ENCODE measurements at regions not wholly inside any gene's neighbourhood (a gene's known extent, or its start where the extent isn't known, plus 50 kb on each side); places are given as distances from the start of the nearest gene placed in this dataset.
"Not testable (repeated sequence)": the region's sequence is repeated elsewhere in the genome, so short reads cannot be mapped to it uniquely, and the experiment has no call there.

DNA sequence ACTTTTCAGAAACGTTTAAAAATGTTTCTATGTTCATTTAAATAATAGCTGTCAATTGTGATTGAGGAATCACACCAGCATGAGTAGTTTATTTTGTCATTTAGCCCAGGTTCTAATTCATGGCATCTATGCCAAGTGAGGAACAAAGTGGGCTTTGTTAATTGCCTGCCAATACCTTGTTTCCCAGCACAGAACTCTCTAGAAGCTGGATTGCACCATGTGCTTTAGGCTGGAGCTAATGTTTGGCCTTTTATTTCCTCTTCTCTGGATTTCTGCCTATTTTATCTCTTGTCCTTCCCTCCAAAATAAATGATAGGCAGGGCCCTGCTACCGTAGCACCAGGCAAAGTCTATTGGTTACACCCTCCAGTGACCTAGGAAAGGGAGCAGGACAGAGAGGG, 109.9 kb upstream of the ITGB1 start:
- no peak for DNase-seq (ENCODE audit: low spot score)

DNA sequence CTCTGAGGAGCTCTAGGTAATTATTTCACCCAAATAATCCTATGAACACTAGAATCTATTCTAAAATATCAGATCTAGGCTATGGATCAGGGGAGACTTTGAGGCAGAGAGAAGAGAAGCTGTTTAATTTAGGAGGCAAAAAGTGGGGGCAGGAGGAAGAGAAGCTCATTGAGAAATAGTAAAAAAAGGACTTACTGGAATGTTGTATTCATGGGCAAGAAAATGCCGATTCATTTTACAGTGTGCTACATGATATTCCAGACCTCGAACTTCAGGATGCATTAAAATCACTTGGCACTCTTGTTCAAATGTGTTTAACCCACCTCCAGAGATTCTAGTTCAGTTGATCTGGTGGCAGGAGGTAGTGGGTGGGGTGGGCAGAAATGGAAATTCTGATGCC, 109.5 kb upstream of the ITGB1 start:
- no peak for DNase-seq (ENCODE audit: low spot score)

DNA sequence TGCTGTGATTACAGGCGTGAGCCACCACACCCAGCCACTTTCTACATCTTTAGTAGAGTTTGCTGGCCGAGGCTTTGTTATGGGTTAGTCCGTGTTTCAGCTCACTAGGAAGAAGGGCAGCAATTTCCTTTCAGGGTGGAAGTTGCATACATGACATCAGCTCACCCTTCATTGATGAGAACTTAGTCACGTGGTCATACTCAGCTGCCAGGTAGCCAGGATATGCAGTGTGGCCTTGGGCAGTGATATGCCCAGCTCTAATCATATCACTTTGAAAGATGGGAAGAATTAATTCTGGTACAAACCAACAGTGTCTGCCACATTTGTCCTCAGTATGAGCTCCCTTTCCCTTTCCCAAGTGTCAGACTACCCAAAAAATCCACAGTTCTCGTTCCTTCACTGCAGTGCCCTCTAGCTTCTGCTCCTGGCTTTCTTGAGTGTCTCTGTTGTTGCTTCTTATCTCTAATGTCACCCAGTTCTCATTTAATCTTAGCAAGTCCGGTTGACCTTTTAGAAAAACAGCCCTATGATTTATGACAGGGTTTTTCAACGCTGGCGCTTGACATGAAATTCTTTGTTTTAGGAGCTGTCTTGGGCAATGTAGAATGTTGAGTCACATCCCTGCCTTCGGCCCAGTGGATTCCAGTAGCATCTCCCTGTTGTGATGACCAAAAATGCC, 108.7 kb upstream of the ITGB1 start:
- DNase-seq (ENCODE audit: low spot score), result no peak

DNA sequence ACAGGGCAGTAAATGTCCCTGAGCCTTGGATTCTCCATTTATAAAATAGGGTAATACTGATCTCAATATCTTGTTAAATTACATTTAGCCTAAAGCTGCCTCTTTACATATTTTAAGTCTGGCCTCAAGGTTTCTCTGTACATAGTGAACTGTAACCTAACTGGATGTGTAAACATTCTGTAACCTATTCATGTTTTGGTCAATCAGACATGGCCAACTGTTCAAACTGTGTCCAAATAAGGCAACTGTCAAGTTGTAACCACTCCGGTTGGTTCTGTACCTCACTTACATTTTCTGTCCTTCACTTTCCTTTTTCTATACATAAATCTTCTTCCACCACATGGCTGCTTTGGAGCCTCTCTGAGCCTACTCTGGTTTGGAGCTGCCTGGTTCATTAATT, 107.1 kb upstream of the ITGB1 start:
- DNase-seq (ENCODE audit: low spot score), result no peak

DNA sequence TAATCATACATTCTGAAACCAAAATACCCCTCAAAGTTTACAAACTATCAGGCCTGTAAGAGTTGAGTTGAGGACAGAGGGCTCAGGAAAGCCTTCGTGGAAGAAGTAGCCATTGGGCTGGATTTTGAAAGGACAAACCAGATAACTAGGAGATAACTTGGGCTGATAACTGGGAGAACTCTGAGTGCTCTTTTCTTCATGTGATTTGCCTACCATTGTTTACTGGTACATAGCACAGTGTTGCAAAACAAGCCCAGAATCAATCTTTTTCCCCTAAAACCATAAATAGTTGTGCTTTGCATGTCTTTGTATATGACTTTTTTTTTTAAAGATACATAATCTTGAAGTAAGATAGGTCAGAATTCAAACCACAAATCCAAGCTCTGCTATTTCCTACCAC, 106.7 kb upstream of the ITGB1 start:
- DNase-seq (ENCODE audit: low spot score), result no peak

DNA sequence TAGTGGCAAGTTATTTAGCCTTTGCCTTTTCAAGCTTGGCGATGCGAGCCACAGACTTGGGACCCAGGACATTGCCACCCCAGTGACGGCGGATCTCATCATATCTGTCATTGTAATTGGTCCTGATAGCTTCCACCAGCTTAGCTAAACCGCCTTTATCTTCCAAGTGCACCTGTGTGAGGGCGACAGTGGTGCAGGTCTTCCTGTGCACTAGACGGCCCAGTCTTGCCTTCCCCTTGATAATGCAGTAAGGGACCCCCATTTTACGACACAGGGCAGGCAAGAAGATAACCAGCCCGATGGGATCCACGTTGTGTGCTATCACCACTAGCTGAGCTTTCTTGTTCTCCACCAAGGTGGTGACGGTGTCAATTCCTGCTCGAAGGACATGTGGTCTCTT, 99.6 kb upstream of the ITGB1 start:
- no peak for DNase-seq (ENCODE audit: low spot score)

DNA sequence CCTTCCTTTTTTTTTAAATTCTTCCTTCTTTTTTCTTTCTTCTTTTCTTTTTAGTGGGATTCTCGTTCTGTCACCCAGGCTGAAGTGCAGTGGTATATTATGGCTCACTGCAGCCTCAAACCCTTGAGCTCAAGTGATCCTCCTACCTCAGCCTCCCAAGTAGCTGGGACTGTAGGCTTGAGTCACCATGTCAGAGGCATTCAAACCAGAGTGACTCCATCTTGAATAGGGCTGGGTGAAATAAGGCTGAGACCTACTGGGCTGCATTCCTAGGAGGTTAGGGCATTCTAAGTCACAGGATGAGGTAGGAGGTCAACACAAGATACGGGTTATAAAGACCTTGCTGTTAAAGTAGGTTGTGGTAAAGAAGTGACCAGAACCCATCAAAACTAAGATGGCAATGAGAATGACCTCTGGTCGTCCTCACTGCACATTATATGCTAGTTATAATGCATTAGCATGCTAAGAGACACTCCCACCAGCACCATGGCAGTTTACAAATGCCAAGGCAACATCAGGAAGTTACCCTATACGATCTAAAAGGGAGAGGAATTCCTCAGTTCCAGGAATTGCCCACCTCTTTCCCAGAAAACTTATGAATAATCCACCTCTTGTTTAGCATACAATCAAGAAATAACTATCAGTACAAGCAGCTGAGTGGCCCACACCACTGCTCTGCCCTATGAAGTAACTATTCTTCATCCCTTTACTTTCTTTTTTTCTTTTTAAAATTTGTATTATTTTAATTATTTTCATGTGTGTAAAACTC, 99.0 kb upstream of the ITGB1 start:
- DNase-seq (ENCODE audit: low spot score), result no peak

DNA sequence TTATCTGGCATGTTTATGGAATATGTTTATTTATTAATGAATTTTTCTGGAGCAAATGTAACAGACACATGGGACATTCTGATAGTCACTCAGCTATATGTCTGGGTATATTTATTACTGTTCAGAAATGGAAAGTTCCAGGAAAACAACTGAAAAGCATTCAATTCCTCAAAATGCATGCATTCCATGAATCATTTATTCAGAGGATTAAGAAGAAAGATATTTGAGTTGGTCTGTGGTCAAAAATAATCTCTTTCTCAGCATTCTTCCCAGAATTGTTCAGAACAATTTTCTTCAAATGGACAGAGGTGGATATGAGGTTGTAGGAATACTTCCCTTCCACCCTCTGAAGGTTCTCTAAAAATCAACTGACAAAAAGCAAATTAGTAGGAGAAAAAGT, 97.6 kb upstream of the ITGB1 start:
- DNase-seq (ENCODE audit: low spot score), result no peak

DNA sequence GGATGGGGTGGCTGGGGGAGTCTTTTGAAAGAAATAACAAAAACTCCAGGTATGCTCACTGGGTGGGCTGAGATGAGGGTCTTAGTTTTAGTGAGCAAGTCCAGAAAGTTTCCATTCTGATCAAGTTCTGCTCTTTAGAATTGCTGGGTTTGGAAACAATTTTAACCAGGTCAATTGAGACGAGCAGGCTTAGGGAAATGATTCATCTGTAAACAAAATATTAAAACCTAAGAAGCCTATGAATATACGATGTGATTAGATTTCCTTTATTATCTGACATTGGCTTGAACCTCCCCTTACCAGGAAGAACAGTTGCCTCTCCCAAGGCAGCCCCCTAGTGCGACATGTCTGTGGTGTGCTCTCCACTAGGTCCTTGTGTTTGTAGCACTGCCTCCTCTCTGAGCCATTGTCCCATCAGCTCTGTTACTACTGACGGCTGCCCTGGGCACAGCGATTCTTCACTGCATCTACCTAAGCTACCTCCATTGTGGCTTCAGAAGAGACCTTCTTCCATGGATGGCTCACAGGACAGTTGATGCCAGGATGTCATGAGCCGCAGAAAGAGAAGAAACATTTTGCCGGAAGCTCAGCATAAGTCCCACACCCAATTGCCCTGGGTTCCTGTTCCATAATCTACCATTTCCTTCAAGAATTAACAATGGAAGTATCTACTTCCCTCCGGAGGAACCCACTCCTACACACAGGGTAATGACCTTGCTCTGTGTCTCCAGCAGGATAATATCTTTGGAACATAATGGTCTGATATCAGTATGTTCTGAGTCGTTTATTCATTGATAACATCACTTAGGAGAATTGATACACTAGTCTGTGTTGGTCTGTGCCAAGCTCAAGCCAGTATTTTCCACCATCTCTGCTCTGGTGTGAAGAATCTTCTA, 95.1 kb upstream of the ITGB1 start:
- no peak for DNase-seq (ENCODE audit: low spot score)

DNA sequence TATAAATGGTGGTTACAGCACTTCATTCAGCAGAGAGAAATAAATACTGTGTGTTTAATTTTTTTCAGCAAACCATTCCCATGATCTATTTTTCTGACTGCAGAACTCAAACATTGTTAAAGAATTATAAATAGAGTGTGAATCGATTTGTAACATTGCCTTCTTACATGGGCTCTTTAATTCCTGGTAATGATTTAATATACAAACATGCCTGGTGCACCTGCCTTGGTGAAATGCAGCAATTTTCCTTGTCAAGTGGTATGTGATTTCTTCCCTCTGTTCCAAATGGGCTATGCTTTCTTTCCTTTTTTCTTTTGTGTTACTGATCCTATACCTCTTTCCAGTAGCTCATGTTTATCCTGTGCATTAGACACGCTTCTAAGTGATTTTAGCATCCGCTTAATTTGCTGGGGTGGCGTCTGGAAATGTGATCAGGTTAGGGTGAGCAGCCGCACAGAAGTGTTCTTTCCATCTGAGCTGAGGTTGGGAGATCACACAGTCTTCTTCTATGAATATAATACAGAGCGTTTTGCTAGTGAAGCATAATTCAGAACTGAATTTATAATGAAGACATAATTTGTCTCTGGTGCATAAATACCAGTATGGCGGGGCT, 94.3 kb upstream of the ITGB1 start:
- no peak for DNase-seq (ENCODE audit: low spot score)

DNA sequence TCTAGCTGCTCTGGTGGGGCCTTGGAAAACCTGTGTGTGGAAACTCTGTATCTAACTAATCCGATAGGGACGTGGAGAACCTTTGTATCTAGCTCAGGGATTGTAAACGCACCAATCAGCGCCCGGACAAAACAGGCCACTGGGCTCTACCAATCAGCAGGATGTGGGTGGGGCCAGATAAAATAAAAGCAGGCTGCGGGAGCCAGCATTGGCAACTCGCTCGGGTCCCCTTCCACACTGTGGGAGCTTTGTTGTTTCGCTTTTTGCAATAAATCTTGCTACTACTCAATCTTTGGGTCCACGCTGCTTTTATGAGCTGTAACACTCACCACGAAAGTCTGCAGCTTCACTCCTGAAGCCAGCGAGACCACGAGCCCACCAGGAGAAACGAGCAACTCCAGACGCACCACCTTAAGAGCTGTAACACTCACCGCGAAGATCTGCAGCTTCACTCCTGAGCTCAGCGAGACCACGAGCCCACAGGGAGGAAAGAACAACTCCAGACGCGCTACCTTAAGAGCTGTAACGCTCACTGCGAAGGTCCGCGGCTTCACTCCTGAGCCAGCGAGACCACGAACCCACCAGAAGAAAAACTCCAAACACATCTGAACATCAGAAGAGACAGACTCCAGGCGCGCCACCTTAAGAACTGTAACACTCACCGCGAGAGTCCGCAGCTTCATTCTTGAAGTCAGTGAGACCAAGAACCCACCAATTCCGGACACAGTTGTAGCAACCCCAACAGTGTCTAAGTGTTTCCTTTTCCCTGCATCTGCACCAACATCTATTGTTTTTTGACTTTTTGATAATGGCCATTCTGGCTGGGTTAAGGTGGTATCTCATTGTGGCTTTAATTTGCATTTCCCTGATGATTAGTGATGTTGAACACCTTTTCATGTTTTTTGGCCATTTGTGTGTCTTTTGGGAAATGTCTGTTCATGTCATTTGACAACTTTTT, 92.2 kb upstream of the ITGB1 start:
- DNase-seq (ENCODE audit: low spot score), result not testable (repeated sequence)

DNA sequence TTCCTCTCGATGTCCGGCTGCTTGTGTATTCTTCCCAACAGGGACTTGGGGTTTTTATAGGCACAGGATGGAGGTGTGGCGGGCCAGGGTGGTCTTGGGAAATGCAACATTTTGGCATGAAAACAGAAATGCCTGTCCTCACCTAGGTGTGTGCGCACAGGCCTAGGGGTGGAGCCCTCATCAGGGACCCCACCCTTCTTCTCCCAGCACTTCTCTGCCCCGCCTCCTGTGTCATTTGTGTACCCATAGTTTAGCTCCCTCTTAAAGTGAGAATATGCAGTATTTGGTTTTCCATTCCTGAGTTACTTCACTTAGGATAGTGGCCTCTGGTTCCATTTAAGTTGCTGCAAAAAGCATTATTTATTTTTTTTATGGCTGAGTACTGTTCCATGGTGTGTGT, 90.2 kb upstream of the ITGB1 start:
- no peak for DNase-seq (ENCODE audit: low spot score)

DNA sequence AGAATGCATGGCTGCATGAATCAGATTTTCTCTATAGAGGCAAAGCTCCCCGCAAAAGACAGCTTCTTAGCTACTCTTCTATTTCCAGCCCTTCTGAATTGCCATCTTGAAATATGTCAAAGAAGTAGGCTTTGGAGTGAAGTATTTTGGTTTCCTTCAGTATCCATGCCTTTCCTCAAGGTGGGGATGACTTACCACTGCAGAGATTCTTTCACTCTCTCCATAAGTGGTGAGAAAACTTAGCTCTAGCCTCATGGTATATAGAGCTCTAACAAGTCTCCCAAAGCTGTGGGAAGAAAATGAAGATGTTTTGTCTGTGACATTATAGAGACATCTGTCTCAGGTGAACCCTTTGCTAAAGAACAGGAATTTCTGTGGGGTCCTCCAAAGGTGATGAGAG, 89.6 kb upstream of the ITGB1 start:
- DNase-seq (ENCODE audit: low spot score), result no peak

DNA sequence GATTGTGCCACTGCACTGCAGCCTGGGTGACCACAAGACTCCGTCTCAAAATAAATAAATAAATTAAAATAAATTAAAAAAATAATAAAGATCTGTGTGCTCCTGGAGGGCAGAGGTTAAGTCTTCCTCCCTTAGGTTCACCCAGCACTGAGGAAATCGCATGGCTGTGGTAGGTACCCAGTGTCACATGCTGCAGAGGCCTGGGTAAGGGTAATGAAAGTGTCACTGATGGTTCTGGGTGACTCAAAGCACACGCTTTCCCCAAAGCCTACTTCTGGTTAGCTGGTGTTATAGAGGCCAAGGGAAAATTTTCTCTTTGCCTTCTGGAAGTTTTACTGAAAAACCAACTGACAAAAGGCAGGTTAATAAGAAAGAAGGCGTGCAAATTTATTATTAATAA, 88.8 kb upstream of the ITGB1 start:
- no peak for DNase-seq (ENCODE audit: low spot score)

DNA sequence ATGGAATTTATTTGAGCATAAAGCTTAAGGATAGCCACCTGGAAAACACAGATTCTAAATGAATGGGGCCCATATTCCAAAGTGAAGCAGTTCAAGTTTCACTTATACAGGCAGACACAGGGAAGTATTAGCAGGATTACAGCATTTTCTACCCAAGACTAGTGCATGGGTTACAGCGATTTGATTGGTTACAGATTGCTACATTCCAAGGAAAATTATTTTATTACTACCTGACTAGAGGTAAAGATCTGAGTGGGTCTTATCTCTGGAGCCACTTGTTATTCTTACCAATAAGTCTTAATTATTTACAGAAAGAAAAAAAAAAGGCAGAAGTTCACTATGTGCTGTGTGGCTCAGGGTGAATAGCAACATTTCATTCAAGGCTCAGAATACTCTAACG, 87.4 kb upstream of the ITGB1 start:
- no peak for DNase-seq (ENCODE audit: low spot score)

DNA sequence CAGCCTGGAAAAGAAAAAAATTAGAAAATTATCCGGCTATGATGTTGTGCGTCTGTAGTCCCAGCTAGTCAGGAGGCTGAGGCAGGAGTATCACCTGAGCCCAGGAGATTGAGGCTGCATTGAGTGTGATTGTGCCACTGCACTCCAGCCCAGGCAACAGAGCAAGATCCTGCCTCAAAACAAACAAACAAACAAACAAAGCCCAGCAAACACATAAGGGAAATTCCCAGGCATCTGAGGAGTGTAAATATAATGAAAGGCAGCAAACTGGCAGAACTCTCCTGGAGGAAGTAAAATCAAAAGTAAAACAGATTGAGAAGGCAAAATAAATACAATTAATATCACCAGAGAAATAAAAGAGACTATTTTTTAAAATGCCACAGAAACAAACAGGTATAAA, 84.5 kb upstream of the ITGB1 start:
- DNase-seq (ENCODE audit: low spot score), result no peak

DNA sequence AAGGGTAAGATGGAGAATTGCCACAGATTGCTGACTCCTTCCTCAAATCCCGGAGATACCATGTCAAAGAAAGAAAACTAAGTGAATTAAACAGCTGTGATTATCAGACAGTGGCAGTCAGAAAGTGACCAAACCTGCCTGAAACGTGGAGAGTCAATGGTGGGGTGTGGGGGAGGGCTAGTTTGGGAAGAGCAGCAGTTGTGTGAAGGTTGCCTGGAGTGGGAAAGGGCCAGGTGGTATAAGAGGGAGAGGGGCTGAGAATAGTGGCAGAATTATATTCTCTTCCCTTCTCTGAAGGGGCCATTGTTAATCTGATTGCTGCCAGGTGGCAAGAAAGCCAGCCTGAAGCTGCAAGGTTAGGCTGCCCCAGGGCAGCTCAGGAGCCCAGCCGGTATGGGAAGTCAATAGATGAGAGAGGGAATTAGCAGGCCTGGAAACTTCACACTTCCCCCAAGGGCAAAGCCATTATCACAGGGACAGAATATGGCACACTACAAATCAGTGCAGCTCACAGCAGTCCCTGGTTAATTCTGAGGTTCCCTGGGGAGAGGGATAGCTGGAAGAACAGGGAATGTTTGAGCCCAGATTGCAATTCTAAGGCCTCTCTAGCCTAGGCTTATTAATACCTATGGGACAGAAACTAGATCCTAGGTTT, 83.9 kb upstream of the ITGB1 start:
- DNase-seq (ENCODE audit: low spot score), result peak; percentile 78

DNA sequence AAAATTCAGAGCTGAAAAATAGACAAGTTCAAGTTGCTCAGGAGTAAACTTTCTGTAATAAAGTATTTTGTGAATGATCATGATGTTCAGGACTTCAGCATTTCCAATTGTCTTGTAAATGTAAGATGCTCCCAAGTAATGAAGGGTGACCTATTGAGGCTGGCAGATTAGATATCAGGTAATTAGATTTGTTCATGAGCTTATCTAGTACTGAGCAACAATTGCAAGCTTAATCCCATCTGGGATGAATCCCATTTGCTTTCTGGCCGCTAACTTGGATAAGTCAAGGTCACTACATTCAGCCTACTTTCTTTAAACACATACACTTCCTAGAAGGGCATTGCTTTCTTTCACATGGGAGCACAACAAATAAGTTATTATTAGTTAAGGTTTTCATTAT, 82.4 kb upstream of the ITGB1 start:
- DNase-seq (ENCODE audit: low spot score), result no peak

DNA sequence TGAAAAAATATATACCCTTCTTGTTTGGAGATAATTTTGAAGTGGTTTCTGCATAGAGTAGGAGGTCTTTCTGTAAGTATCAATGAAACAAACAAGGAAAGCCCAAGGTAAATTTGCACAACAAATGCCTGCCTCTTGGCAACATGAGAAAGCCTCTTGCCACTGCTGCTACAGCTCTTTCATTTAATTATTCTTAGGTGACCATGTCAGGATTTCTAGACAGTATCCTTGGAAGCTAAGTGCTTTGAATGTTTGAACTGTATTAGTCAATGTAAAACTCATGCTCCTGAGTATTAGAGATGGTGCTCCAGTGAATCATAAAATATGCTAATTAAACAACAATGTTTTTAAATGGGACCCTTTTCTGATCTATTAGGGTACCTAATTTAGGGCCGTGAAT, 81.2 kb upstream of the ITGB1 start:
- DNase-seq (ENCODE audit: low spot score), result no peak

DNA sequence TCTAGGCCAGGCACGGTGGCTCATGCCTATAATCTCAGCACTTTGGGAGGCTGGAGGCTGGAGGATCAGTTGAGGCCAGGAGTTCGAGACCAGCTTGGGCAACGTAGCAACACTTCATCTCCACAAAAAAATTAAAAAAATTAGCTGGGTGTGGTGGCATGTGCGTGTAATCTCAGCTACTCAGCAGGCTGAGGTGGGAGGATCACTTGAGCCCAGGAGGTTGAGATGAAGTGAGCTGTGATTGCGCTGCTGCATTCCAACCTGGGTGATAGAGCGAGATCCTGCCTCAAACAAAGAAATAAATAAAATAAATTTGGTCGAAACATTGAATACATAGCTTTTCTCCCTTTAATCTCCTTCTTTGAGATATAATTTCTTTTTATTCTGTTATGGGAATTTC, 80.6 kb upstream of the ITGB1 start:
- DNase-seq (ENCODE audit: low spot score), result no peak

DNA sequence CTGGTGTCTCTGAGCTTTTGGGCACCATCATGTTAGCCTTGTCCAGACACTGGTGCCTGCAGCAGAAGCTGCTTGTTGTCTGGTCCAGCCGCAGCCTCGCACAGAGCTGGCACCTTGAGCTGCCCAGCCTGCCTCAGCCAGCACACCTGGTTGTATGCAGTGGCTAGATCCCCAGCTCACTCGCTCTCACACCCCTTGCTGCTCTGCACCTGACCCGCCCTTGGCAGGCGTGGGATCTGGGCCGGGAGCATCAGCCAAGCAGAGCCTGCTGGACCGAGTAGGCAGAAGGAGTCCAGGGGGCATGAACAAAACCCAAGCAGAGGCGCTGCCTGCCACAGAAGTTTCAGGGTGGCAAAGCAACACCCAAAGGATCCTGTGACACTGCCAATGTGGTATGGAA, 79.7 kb upstream of the ITGB1 start:
- DNase-seq (ENCODE audit: low spot score), result no peak

Data from D341Med (cell line).